B cell (primary cell): ENCODE measurements at regions not wholly inside any gene's neighbourhood (a gene's known extent, or its start where the extent isn't known, plus 50 kb on each side); places are given as distances from the start of the nearest gene placed in this dataset.

Source experiments
- ATAC-seq: fragments of 200-7000 bp; cut with Tn5 transposase; one replicate; pipeline ENCODE4 v1.10.0; 2021; ENCODE audit warnings: low read depth, mild to moderate bottlenecking, moderate number of reproducible peaks, moderate library complexity
- CTCF ChIA-PET: fragments of 350-600 bp; sonication (Branson Sonifier 250); formaldehyde crosslinking; loops from one replicate; lab custom pipeline; 2021; ENCODE audit warnings: antibody characterized with exemption, inconsistent platforms; lab: Charles Lee
- POLR2A ChIA-PET: fragments of 350-600 bp; sonication (Branson Sonifier 250); formaldehyde crosslinking; loops from one replicate; lab custom pipeline; 2021; ENCODE audit warnings: antibody characterized with exemption; lab: Charles Lee
- DNase-seq: peaks from one replicate; pipeline ENCODE4 v3.0.0; 2013
- H2AFZ ChIP-seq: 2 replicates; pipeline ENCODE4 v1.6.1; 2012; ENCODE audit warnings: mild to moderate bottlenecking, low read depth, low read length; ENCODE audit not compliant: insufficient read depth, poor library complexity, severe bottlenecking
- H3K27ac ChIP-seq, 2 donors: 1 replicate in 1 of 2; 2 replicates in 1 of 2; pipeline ENCODE4 v1.5.1; 2012 to 2013; ENCODE audit warnings: low read length in 2 of 2, mild to moderate bottlenecking in 2 of 2, moderate library complexity in 1 of 2
- H3K27me3 ChIP-seq, 4 experiments: fragments of 200-600 bp in 1 of 4; sonication (generic) in 1 of 4; replicated peaks in 1 of 4; 1 replicate in 2 of 4; 2 replicates in 2 of 4; pipeline versions ENCODE4 v1.6.1 to v1.7.0; 2013 to 2016; ENCODE audit warnings: low read length in 3 of 4, mild to moderate bottlenecking in 2 of 4, mixed read lengths in 1 of 4, moderate library complexity in 1 of 4; ENCODE audit not compliant: insufficient read depth in 4 of 4, control insufficient read depth in 3 of 4; ENCODE audit errors: control extremely low read depth in 1 of 4
- H3K36me3 ChIP-seq, 2 experiments: replicated peaks in 1 of 2; 1 replicate in 1 of 2; 2 replicates in 1 of 2; pipeline versions ENCODE4 v1.6.1 to v1.7.1; 2013; ENCODE audit warnings: low read length in 1 of 2; ENCODE audit not compliant: insufficient read depth in 2 of 2, control insufficient read depth in 1 of 2; ENCODE audit errors: control extremely low read depth in 1 of 2, extremely low read depth in 1 of 2
- H3K4me1 ChIP-seq, 2 donors: fragments of 200-600 bp in 1 of 2; sonication (generic) in 1 of 2; 1 replicate in 1 of 2; 2 replicates in 1 of 2; pipeline versions ENCODE4 v1.5.1 to v1.6.1; 2013 to 2017; ENCODE audit warnings: low read length in 2 of 2; ENCODE audit not compliant: control insufficient read depth in 2 of 2, insufficient read depth in 2 of 2
- H3K4me2 ChIP-seq: replicated peaks from 2 replicates; pipeline ENCODE3; 2012; ENCODE audit warnings: mild to moderate bottlenecking, low read depth, low read length; ENCODE audit not compliant: poor library complexity, severe bottlenecking
- H3K4me3 ChIP-seq, 5 experiments: fragments of 200-600 bp in 1 of 5; sonication (generic) in 1 of 5; 1 replicate in 3 of 5; 2 replicates in 2 of 5; pipeline versions ENCODE4 v1.5.1 to v1.7.0; 2011 to 2016; ENCODE audit warnings: low read length in 4 of 5, mild to moderate bottlenecking in 4 of 5, low read depth in 2 of 5, control low read depth in 1 of 5, moderate library complexity in 1 of 5; ENCODE audit not compliant: insufficient read depth in 1 of 5; ENCODE audit errors: control extremely low read depth in 1 of 5, extremely low read depth in 1 of 5
- H3K79me2 ChIP-seq: fragments of 200-600 bp; sonication (generic); one replicate; pipeline ENCODE4 v1.6.0; 2016; ENCODE audit warnings: low read length; ENCODE audit not compliant: control insufficient read depth, insufficient read depth
- H3K9ac ChIP-seq: fragments of 200-600 bp; sonication (generic); 2 replicates; pipeline ENCODE4 v1.6.1; 2017; ENCODE audit warnings: mild to moderate bottlenecking, low read length, moderate library complexity
- H3K9me3 ChIP-seq, 3 donors: one replicate each; pipeline versions ENCODE4 v1.6.1 to v1.7.1; 2013; ENCODE audit warnings: low read length in 2 of 3; ENCODE audit not compliant: control insufficient read depth in 2 of 3, insufficient read depth in 1 of 3; ENCODE audit errors: control extremely low read depth in 1 of 3
- H4K20me1 ChIP-seq: 2 replicates; pipeline ENCODE4 v1.6.0; 2012; ENCODE audit warnings: mild to moderate bottlenecking, low read length; ENCODE audit not compliant: insufficient read depth, control insufficient read depth, poor library complexity, severe bottlenecking
- H3K27ac Mint-ChIP-seq: one replicate; pipeline ENCODE4 v1.8.0; 2021; ENCODE audit warnings: mixed read lengths
- H3K27me3 Mint-ChIP-seq: one replicate; pipeline ENCODE4 v1.8.0; 2021; ENCODE audit warnings: mixed read lengths
- H3K4me1 Mint-ChIP-seq: one replicate; pipeline ENCODE4 v1.8.0; 2021; ENCODE audit warnings: mixed read lengths
- H3K4me3 Mint-ChIP-seq: one replicate; pipeline ENCODE4 v1.8.0; 2021; ENCODE audit warnings: mixed read lengths
- H3K9me3 Mint-ChIP-seq: one replicate; pipeline ENCODE4 v1.8.0; 2022; ENCODE audit warnings: mixed read lengths; ENCODE audit not compliant: insufficient read depth
- CTCF ChIP-seq: fragments of 200-600 bp; IDR thresholded peaks from one replicate; pipeline ENCODE4 v1.8.0; 2022; ENCODE audit warnings: antibody characterized with exemption, mild to moderate bottlenecking
- EZH2 ChIP-seq: IDR thresholded peaks from 2 replicates; pipeline ENCODE4 v1.6.1; 2012; ENCODE audit warnings: borderline replicate concordance, low read depth, mild to moderate bottlenecking, moderate library complexity, low read length; ENCODE audit not compliant: insufficient read depth, poor library complexity, severe bottlenecking
- WGBS: methylation state at CpG from one replicate; pipeline ENCODE4 v1.1.5; 2013; ENCODE audit warnings: missing lambda C conversion rate; ENCODE audit not compliant: insufficient coverage; 5-methylcytosine and 5-hydroxymethylcytosine counted together
- intact Hi-C: fragments of 100-400 bp; cut with micrococcal nuclease; formaldehyde crosslinking; loops from one replicate; pipeline ENCODE4 v1.10.0; 2022

DNA sequence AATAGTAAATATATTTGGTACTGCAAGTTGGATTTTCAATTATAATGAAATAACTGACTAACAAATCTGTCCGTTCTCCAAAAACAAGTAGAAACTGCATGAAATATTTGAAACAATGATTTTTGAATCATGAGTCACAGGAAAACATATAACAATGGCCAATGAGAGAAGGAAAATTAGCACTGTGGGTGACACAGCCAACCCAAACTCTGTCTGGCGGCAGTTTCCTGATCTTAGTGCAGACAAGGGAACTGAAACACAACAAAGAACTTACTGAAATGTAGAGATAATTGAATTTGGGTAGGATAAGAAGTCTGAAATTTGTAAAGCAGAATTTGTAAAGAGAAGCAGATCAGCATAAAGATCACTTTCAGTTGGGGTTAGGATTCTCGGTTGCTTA is 2743.3 kb upstream of the PCDH20 start:
- H3K27me3 ChIP-seq: no peaks in the 10 kb centered on the region
- ATAC-seq: no peak
- Mint-ChIP-seq H3K4me1 (no peaks in the 10 kb centered on the region), H3K27me3 (no peaks in the 10 kb centered on the region), H3K27ac (no peak overlapping the region), H3K9me3 (no peaks in the 10 kb centered on the region), H3K4me3 (no peak overlapping the region)
- no peaks in the 10 kb centered on the region for H4K20me1 ChIP-seq
- H3K9ac ChIP-seq: no peak overlapping the region
- ChIA-PET POLR2A (no interaction called here), CTCF (no interaction called here)
- no peak overlapping the region for H3K4me2 ChIP-seq
- no peaks in the 10 kb centered on the region for H3K36me3 ChIP-seq
- TF ChIP-seq CTCF (no peak), EZH2 (no peak)
- no peak for DNase-seq
- no peaks in the 10 kb centered on the region for H3K79me2 ChIP-seq
- H3K9me3 ChIP-seq: no peaks in the 10 kb centered on the region
- intact Hi-C loops: no loop called here
- H3K4me3 ChIP-seq: no peak overlapping the region
- no peak overlapping the region for H2AFZ ChIP-seq
- WGBS: no CpG with 5 or more reads among the region's 3 CpGs
- H3K4me1 ChIP-seq: no peaks in the 10 kb centered on the region
- no peak overlapping the region for H3K27ac ChIP-seq

DNA sequence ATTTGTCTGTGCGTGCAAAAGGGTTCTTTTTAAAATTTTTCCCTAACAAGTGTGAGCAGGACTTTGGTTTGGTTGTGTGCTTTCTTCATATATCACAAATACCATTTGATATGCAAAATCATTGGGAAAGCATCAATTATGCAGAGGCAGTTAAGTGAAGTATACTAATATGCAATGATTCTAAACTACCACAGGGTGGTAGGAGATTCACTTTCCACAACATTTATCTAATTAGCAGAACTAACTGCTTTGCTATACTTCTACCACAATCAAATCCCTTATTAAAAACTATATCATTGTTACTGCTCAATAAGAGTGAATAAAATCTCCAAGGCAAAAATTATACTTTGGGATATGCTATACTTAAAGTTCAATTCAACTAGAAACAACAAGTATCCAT is 2738.9 kb upstream of the PCDH20 start:
- no peak overlapping the region for H3K27ac Mint-ChIP-seq
- Histone ChIP-seq H3K4me1 (no peaks in the 10 kb centered on the region), H3K4me3 (no peak overlapping the region), H3K79me2 (no peaks in the 10 kb centered on the region), H3K4me2 (no peak overlapping the region), H2AFZ (no peak overlapping the region), H3K27me3 (no peaks in the 10 kb centered on the region), H3K36me3 (no peaks in the 10 kb centered on the region), H3K9me3 (no peaks in the 10 kb centered on the region), H3K9ac (no peak overlapping the region), H3K27ac (no peak overlapping the region), H4K20me1 (no peaks in the 10 kb centered on the region)
- ChIA-PET POLR2A (no interaction called here), CTCF (no interaction called here)
- peaks cover 6% of the 10 kb centered on the region for H3K9me3 Mint-ChIP-seq
- TF ChIP-seq EZH2 (no peak), CTCF (no peak)
- ATAC-seq (no peak), DNase-seq (no peak)
- H3K4me3 Mint-ChIP-seq: no peak overlapping the region
- intact Hi-C loops: no loop called here
- no peaks in the 10 kb centered on the region for H3K4me1 Mint-ChIP-seq
- no peaks in the 10 kb centered on the region for H3K27me3 Mint-ChIP-seq
- WGBS: no CpG with 5 or more reads among the region's 1 CpG
